HUDEP-2 (cell line): ENCODE measurements at regions not wholly inside any gene's neighbourhood (a gene's known extent, or its start where the extent isn't known, plus 50 kb on each side); places are given as distances from the start of the nearest gene placed in this dataset.

Experiments used
- DNase-seq, 76 experiments: peaks; one replicate each; lab custom pipeline; 2025; ENCODE audit not compliant: unreplicated experiment in 76 of 76; lab: John Stamatoyannopoulos, UW

- DNase-seq: no peak
Measured at GRCh38 chr3:76855451-76855850, 184.4 kb upstream of the ROBO2 start.

GRCh38 chr3:76859596-76859995, 180.3 kb upstream of the ROBO2 start:
- no peak for DNase-seq

GRCh38 chr3:76864355-76864754, 175.5 kb upstream of the ROBO2 start:
- DNase-seq: no peak

GRCh38 chr3:76866729-76867408, 173.0 kb upstream of the ROBO2 start:
- DNase-seq: no peak

DNA sequence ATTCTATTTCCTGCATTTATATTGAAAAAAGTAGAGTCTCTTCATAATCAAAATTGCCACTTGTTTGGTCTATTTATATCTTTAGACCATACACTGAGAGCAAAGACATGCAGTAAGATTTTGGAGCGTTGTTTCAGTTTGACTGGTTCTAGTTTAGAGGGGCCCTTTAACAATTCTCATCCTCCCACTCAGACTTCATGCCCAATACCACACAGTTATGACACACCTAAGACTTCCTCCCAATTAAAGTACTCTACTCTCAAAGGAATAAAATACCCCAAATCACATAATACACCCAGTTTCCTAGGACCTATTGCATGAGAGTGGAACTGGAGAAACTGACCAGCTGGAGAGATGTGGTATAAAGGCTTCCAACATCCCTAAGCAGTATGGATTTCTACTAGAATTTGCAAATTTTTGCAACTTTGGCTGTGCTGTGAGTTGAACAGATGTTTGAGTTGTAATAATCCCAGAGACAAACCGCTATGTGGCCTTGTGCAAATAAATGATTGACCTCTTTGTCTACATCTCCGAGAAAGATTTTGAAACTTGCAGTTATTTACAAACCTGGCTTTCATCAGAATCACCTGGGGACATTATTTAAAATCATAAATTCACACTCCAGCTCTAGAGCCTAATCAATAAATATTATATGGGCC, 170.0 kb upstream of the ROBO2 start:
- no peak for DNase-seq

DNA sequence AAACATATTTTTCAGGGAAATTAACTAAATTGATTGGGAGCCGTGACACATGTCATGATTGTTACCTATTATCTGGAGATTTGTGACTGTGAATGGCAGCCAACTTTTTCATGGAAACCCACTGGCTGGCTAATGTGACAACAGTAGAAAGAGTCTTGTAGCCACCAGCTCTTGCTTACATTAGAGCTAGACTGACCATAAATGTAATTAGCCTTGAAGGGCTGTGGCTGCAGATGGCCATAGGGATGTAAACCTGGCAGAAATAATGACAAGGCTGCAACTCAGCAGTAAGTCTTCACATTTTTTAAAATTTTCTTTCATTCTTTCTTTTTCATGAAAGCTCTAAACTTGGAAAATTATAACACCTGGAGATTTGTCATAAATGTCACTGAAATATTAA, 168.2 kb upstream of the ROBO2 start:
- no peak for DNase-seq

DNA sequence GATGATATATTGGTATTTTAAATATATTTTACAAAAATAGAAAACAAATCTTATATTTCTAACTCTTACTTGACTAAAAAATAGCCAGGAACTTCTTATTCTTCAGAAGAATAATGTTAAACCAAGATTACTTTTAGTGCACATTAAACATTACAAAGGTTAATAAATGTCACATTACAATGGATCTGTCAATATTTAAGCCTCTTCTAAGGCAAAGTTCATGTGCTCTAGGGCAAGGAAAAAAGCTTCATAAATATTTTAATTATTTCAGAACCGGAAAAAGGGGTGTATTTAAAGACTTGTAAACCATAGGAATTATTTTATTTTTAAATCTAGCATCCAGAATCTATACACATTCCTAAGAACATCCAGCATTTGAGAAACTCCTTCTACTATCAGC, 166.9 kb upstream of the ROBO2 start:
- DNase-seq: no peak

- DNase-seq: no peak
Measured at GRCh38 chr3:76873532-76874242, 166.2 kb upstream of the ROBO2 start.

GRCh38 chr3:76879959-76880358, 159.9 kb upstream of the ROBO2 start:
- no peak for DNase-seq

GRCh38 chr3:76886761-76887500, 153.0 kb upstream of the ROBO2 start:
- no peak for DNase-seq

GRCh38 chr3:76888856-76889255, 151.0 kb upstream of the ROBO2 start:
- DNase-seq: no peak

GRCh38 chr3:76889911-76890310, 150.0 kb upstream of the ROBO2 start:
- no peak for DNase-seq

DNA sequence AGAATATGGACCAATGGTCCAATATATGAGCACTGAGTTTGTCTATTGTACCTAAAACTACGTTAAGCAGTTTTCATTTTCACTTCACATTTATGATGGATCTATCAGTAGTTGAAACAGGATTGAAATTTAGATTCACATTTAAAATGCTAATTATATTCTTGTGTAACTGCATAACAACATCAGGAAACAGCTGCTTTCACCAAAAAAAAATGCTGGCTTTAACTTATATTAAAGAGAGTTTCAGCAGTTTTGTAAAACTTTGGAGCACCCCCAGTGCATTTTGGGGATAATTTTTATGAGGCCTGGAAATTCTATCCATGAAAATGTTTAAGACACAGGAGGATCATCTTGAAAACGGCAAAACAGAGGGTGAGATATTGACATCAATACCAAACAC, 142.8 kb upstream of the ROBO2 start:
- no peak for DNase-seq

DNA sequence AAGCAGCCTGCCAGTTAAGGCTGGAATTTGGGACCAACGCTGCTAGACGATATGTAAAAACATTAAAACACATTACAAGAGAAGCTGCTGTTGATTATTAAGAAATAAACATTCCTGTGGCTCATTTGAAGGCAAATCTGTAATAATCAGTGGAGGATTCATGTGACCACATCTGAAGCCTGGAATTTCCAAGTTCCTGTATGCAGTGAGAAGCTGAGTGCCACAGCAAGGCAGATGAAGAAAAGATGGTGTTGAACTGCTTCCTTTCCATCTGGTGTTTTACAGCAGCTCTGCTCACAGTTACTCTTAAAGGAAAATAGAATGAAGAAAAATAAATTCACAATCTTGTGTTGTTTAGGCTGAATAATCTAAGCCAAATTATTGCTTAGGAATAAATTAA, 139.3 kb upstream of the ROBO2 start:
- DNase-seq: no peak

DNA sequence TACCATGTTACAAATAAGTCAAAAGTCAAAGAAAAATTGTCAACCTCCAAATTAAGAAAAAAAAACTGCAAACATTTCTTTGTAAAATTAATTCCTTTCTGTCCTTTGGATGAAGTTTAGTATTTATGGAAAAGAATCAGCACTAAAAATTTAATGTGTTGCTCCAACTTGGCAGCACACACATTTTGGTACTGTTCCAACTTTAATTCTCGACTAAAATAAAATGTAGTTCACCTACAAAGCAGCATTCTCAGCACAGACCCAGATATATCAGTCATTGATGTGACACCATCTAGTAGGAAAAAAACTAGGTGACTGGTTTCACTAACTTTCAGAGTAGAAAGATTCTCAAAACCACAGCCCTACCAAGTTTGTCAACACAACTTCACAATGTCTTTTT, 131.7 kb upstream of the ROBO2 start:
- no peak for DNase-seq

- no peak for DNase-seq
Measured at GRCh38 chr3:76912841-76913383, 127.0 kb upstream of the ROBO2 start.

GRCh38 chr3:76917436-76917835, 122.5 kb upstream of the ROBO2 start:
- DNase-seq: no peak

DNA sequence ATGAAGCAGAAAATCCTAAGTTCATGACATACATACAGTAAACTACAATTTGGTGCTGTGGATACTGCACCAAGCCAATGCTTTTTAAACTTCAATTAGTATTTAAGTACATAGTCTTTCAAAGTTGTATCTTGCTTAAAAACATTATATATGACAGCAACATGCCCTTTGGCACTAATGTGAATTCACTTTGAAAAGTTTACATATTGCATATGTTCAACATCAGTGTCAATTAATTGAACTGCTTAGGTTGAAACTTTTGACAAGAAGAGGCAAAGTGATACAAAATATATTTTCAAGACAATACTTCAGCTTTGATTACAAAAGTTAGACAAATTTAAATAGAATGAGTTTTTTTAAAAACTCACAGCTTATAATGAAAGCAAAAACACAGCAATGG, 119.4 kb upstream of the ROBO2 start:
- no peak for DNase-seq

DNA sequence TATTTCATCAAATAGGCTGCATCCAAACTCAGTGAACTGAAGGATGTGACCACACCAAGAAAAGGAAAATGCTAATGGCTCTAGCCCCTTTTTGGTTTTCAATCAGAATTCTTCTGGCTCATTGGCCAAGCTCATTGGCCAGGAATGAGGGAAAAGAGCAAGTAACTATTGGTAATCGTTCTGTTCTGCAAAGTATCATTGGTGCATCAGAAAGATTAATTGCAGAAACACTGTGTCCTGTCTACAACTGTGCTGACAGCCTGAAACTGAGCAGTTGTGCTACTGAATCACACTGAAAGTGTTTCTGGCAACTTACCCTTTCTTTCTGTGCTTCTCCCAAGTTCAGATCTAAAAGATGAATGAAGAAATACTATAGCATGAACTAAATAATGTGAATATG, 116.4 kb upstream of the ROBO2 start:
- DNase-seq: no peak

DNA sequence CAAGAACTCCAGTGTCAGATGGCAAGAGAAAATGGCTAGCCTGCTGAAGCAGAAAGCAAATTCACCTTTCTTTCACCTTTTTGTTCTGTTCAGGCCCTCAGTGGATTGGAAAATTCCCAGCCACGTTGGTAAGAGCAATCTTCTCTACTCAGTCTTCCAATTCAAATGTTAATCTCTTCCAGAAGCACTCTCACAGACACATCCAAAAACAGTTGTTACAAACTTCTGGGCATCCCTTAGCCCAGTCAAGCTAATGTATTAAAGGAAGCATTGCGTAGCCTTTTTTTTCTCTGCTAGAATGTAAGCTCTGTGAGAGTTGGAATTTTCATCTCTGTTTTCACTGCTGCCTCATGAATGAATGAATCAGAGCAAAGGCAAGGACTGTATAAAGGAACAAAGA, 109.2 kb upstream of the ROBO2 start:
- no peak for DNase-seq

DNA sequence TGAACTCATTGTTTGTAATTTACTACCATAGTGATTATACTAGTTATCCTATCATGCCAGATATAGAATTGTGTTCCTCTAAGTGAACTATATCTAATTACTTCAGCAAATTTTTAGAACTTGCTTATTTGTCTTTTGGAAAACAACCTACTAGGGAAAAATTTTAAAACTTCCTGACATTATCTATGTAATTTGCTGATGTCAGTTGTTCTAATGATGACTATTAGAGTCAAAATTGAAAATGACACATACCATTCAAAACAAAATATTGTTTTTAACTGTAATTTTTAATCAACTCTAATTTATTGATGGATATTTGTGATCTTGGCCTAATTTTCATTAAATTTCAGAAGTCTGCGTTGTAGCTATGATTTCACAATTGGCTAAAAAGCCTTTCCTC, 106.7 kb upstream of the ROBO2 start:
- no peak for DNase-seq
